Thoracic aorta (tissue), 2 donors: ENCODE measurements at regions not wholly inside any gene's neighbourhood (a gene's known extent, or its start where the extent isn't known, plus 50 kb on each side); places are given as distances from the start of the nearest gene placed in this dataset.

Experiments
- ATAC-seq: fragments of 150-250 bp; one replicate; pipeline ENCODE4 v1.8.0; 2017; ENCODE audit warnings: low read depth; ENCODE audit not compliant: insufficient number of reproducible peaks, low FRiP score
- DNase-seq: peaks from one replicate; pipeline ENCODE4 v3.0.0-alpha.2; 2020; ENCODE audit warnings: low spot score
- H3K27ac ChIP-seq, 2 donors: fragments of 200-600 bp; sonication (generic); 1 replicate in 1 of 2; 2 replicates in 1 of 2; pipeline ENCODE4 v1.5.1; 2016; ENCODE audit warnings: mild to moderate bottlenecking in 2 of 2, moderate library complexity in 2 of 2
- H3K27me3 ChIP-seq: fragments of 200-600 bp; sonication (generic); replicated peaks from 2 replicates; pipeline ENCODE4 v1.6.0; 2016; ENCODE audit warnings: mild to moderate bottlenecking; ENCODE audit not compliant: insufficient read depth
- H3K36me3 ChIP-seq: fragments of 200-600 bp; sonication (generic); one replicate; pipeline ENCODE4 v1.5.1; 2016
- H3K4me1 ChIP-seq, 2 donors: fragments of 200-600 bp; sonication (generic); 1 replicate in 1 of 2; 2 replicates in 1 of 2; pipeline versions ENCODE4 v1.5.1 to v1.6.0; 2016; ENCODE audit warnings: low read depth in 2 of 2, mild to moderate bottlenecking in 1 of 2; ENCODE audit not compliant: control insufficient read depth in 1 of 2
- H3K4me3 ChIP-seq: fragments of 200-600 bp; sonication (generic); 2 replicates; pipeline ENCODE4 v1.5.1; 2016; ENCODE audit warnings: mild to moderate bottlenecking
- H3K9me3 ChIP-seq: fragments of 200-600 bp; sonication (generic); 2 replicates; pipeline ENCODE4 v1.5.1; 2016
- CTCF ChIP-seq: fragments of 200-600 bp; sonication (generic); IDR thresholded peaks from one replicate; pipeline ENCODE4 v1.5.1; 2019; ENCODE audit warnings: antibody characterized with exemption

- Histone ChIP-seq H3K27me3 (no peaks in the 10 kb centered on the region), H3K4me1 (no peaks in the 10 kb centered on the region), H3K4me3 (no peak overlapping the region), H3K36me3 (no peaks in the 10 kb centered on the region), H3K27ac (no peak overlapping the region), H3K9me3 (no peaks in the 10 kb centered on the region)
- DNase-seq, result no peak
- TF ChIP-seq CTCF, result no peak
- no peak for ATAC-seq
Measured at GRCh38 chr9:79817438-79818004, 245.8 kb downstream of the TLE4 start.

DNA sequence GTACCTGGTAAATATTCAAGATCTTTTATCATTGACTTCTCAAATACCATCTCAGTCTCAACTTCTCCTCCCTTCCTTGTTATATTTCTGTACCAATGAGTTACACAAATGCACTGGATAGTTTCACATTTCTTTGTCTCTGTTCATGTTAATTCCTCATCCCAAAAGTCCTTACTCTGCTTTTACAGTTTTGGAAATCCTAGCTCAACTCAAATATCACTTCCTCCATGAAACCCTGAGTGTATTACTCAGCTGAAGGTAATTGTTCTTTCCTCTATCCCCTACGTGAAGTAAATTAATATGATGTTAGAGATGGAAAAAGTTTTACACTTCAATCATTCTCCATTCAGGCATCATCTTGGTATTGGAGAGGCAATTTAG is 241.5 kb downstream of the TLE4 start:
- no peaks in the 10 kb centered on the region for H3K9me3 ChIP-seq
- no peak overlapping the region for H3K27ac ChIP-seq
- H3K4me1 ChIP-seq, result peaks cover 0 to 6% of the 10 kb centered on the region in 2 donors
- no peaks in the 10 kb centered on the region for H3K36me3 ChIP-seq
- no peak for TF ChIP-seq CTCF
- H3K27me3 ChIP-seq, result no peaks in the 10 kb centered on the region
- ATAC-seq (no peak), DNase-seq (no peak)
- no peak overlapping the region for H3K4me3 ChIP-seq

DNA sequence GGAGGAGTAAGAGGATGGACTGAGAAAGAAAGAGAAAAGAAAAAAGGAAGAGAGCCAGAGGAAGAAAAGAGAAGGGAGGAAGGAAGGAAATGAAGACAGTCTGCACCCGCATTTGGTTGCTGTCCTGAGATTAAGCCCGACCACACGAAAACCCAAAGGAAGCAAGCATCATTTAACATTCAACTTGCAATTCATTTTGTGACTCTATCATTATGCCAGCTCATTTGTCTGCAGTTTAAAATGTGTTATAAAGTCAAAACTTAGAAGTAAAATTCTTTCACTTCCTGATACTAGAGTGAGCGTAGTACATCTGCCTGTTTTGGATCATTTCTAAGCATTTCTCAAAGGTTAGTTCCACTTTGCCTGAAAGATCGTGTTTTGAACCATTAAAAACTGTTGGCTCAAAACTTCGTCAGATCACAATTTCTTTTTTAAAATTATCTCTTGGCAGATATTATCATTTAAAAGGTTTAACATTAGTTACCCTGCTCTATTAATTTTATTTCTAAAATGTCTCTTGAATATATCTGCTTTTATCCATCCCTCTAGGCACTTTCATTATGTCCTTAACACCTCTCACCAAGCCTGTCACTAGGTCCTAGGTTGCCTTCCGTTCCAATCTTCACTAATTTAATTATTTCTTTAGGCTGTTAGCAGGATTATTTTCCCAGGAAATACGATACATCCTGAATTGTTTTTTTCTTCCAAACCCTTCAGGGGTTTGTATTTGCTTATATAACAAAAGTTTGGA is 240.9 kb downstream of the TLE4 start:
- H3K27ac ChIP-seq, result no peak overlapping the region
- ATAC-seq, result no peak
- H3K27me3 ChIP-seq, result no peaks in the 10 kb centered on the region
- H3K4me1 ChIP-seq, result peaks cover 0 to 6% of the 10 kb centered on the region in 2 donors
- no peaks in the 10 kb centered on the region for H3K9me3 ChIP-seq
- peak overlapping the region; percentile 38 for H3K4me3 ChIP-seq
- no peak for TF ChIP-seq CTCF
- H3K36me3 ChIP-seq, result no peaks in the 10 kb centered on the region
- DNase-seq, result no peak

GRCh38 chr9:79812099-79812498 is 240.3 kb downstream of the TLE4 start:
- Histone ChIP-seq H3K9me3 (no peaks in the 10 kb centered on the region), H3K4me3 (peak overlapping the region; percentile 38), H3K27ac (no peak overlapping the region), H3K4me1 (peaks cover 0 to 6% of the 10 kb centered on the region in 2 donors), H3K36me3 (no peaks in the 10 kb centered on the region), H3K27me3 (no peaks in the 10 kb centered on the region)
- ATAC-seq (no peak), DNase-seq (no peak)
- no peak for TF ChIP-seq CTCF

DNA sequence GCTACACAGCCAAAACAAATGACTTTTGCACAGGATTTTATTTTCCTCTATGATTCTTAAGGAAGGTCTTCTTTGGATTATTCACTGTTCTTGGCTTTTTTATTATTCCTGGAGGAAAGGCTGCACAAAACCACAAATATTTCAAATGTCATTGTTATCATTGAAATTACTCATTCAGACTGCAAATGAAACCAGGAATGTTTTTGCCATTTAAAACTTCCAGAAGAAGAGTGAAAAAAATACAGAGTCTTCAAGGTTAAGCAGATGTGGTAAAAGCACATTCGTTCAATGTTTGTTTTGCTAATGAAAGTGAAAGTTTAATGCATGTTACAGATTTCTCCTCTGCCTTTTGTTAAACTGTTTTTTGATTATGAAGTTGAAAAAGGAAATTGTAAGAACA is 238.2 kb downstream of the TLE4 start:
- no peak for DNase-seq
- no peaks in the 10 kb centered on the region for H3K9me3 ChIP-seq
- peak overlapping the region; percentile 28 for H3K4me3 ChIP-seq
- H3K4me1 ChIP-seq, result peaks cover 0 to 6% of the 10 kb centered on the region in 2 donors
- no peak overlapping the region for H3K27ac ChIP-seq
- no peak for ATAC-seq
- no peak for TF ChIP-seq CTCF
- H3K27me3 ChIP-seq, result no peaks in the 10 kb centered on the region
- H3K36me3 ChIP-seq, result no peaks in the 10 kb centered on the region
